ENCODE measurements at regions not wholly inside any gene's neighbourhood (a gene's known extent, or its start where the extent isn't known, plus 50 kb on each side); places are given as distances from the start of the nearest gene placed in this dataset.
A peak's percentile ranks its signal among the peaks of the same experiment; 100 is the strongest.

- TF ChIP-seq CTCF (IDR thresholded peaks at IDR 0.05; ENCODE audit: partially characterized antibody, unreplicated experiment) = no peak
- DNase-seq = no peak
- H3K27ac Mint-ChIP-seq (ENCODE audit: unreplicated experiment) = no peak overlapping the region
- peaks cover 5% of the 10 kb centered on the region for H3K36me3 Mint-ChIP-seq (ENCODE audit: unreplicated experiment)
- H3K4me3 Mint-ChIP-seq (ENCODE audit: unreplicated experiment) = no peak overlapping the region
- peaks cover 8% of the 10 kb centered on the region for H3K9me3 Mint-ChIP-seq (ENCODE audit: unreplicated experiment)
- no peaks in the 10 kb centered on the region for H3K4me1 Mint-ChIP-seq (ENCODE audit: low read depth, unreplicated experiment)
- peaks cover 9% of the 10 kb centered on the region for H3K27me3 Mint-ChIP-seq (ENCODE audit: unreplicated experiment)
These were observed 158.9 kb downstream of the KIF26A start for GRCh38 chr14:104297313-104297704.

DNA sequence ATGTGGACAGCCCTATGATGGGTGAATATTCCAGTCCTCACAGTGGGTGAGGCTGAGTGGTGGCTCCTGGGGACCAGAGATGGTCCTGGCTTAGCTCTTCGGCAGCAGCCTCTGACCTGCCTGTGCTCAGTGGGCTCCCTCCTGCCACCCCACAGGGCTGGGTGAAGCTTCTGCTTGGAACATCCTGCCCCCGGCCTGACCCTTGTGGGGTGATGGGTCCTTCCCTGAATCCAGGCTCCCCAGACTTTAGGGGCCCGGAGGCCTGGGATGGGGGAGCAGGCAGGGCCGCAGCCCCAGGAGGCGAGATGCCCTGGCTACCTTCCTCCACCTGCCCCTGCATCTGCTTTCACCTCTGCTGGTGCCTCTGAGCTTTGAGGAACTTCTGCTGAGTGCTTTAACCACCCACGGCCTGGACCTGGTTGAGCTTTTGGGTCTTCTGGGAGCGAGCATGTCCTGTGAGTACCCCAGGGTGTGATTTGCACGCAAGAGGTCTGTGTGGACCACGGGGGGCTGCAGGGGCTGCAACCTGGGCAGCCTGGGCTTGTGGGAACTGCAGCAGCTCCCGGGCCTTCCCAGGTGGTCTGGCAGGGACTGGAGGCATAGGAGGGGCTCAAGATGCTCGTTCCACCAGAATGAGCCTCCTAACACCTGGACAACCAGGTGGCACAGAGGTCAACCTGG, 159.5 kb downstream of the KIF26A start:
- Mint-ChIP-seq H3K9me3 (ENCODE audit: unreplicated experiment) (peaks cover 8% of the 10 kb centered on the region), H3K27ac (ENCODE audit: unreplicated experiment) (no peak overlapping the region), H3K4me1 (ENCODE audit: low read depth, unreplicated experiment) (no peaks in the 10 kb centered on the region), H3K4me3 (ENCODE audit: unreplicated experiment) (no peak overlapping the region), H3K27me3 (ENCODE audit: unreplicated experiment) (peaks cover 9% of the 10 kb centered on the region), H3K36me3 (ENCODE audit: unreplicated experiment) (peaks cover 5% of the 10 kb centered on the region)
- DNase-seq = peak; percentile 7
- no peak for TF ChIP-seq CTCF (IDR thresholded peaks at IDR 0.05; ENCODE audit: partially characterized antibody, unreplicated experiment)

DNA sequence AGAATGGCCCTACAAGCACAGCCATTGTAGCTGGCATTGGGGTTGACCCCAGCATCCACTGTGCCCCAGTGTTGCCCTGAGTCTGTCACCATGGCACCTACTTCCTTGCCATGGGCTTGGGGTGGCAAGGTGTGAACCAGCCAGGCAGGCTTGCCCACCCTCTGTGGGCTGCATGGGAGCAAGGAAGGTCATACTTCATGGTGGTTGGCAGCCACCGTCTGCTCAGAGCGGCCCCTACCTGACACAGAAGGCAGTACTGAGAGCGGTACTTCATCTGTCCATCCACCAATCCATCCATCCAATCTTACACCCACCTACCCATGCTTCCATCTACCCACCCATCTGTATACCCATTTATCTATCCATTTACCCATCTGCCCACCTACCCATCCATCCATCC, 160.1 kb downstream of the KIF26A start:
- H3K4me3 Mint-ChIP-seq (ENCODE audit: unreplicated experiment) = no peak overlapping the region
- TF ChIP-seq CTCF (IDR thresholded peaks at IDR 0.05; ENCODE audit: partially characterized antibody, unreplicated experiment) = no peak

DNA sequence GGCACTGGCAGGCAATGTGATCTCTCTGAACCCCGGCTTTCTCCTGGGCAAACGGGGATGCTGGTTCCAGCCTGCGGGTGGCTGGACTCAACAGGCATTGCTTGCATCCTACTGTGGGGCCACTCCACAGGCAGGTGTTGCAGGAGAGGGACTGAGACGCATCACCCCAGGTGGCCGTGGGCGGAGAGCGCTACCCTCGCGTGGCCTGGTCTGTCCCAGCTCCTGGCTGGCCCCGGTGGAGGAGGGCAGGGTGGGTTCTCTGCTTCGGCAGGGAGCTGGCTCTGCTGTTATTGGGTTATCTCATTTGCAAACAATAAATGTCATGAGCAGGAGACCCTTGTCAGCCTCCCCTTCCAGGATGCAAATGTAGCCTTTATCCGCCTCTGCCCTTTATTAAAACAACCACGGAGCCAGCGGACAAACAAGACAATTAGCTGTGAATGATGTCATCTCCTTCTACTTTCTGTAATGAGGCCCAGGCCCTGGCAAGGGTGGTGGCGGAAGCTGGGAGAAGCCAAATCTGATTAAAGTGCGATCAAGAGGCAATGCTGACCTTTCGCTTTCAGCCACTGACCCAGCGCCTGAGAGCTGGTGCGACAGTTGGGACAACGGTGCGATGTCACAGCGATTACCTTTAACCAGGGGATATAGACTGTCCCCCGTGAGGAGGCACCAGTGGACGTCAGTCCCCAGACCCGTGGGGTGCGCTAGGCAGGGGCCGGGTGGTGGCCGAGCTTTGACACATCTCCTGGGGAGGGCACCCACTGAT, 161.8 kb downstream of the KIF26A start:
- peaks cover 9% of the 10 kb centered on the region for H3K9me3 Mint-ChIP-seq (ENCODE audit: unreplicated experiment)
- peak overlapping the region; percentile 55 for H3K27ac Mint-ChIP-seq (ENCODE audit: unreplicated experiment)
- TF ChIP-seq CTCF (IDR thresholded peaks at IDR 0.05; ENCODE audit: partially characterized antibody, unreplicated experiment) = no peak
- H3K36me3 Mint-ChIP-seq (ENCODE audit: unreplicated experiment) = peaks cover 5% of the 10 kb centered on the region
- no peaks in the 10 kb centered on the region for H3K4me1 Mint-ChIP-seq (ENCODE audit: low read depth, unreplicated experiment)
- peaks cover 11% of the 10 kb centered on the region for H3K27me3 Mint-ChIP-seq (ENCODE audit: unreplicated experiment)
- no peak overlapping the region for H3K4me3 Mint-ChIP-seq (ENCODE audit: unreplicated experiment)
- DNase-seq = peak; percentile 30

More for the DNA sequence above, 160.1 kb downstream of the KIF26A start:
- Mint-ChIP-seq H3K4me1 (ENCODE audit: low read depth, unreplicated experiment) (no peaks in the 10 kb centered on the region), H3K36me3 (ENCODE audit: unreplicated experiment) (peaks cover 5% of the 10 kb centered on the region), H3K27ac (ENCODE audit: unreplicated experiment) (no peak overlapping the region), H3K9me3 (ENCODE audit: unreplicated experiment) (peaks cover 8% of the 10 kb centered on the region), H3K27me3 (ENCODE audit: unreplicated experiment) (peaks cover 9% of the 10 kb centered on the region)
- DNase-seq = no peak

All from glutamatergic neuron (in vitro differentiated cells).